Ascending aorta (tissue), 2 donors: ENCODE measurements at regions not wholly inside any gene's neighbourhood (a gene's known extent, or its start where the extent isn't known, plus 50 kb on each side); places are given as distances from the start of the nearest gene placed in this dataset.

Experiments used
- DNase-seq, 2 donors: peaks; one replicate each; pipeline ENCODE4 v3.0.0-alpha.2; 2019; ENCODE audit warnings: low spot score in 2 of 2
- H3K27ac ChIP-seq, 2 donors: fragments of 200-600 bp; sonication (generic); one replicate each; pipeline ENCODE4 v1.5.1; 2016 to 2017; ENCODE audit warnings: mild to moderate bottlenecking in 1 of 2
- H3K27me3 ChIP-seq: fragments of 200-600 bp; sonication (generic); one replicate; pipeline ENCODE4 v1.5.1; 2017
- H3K36me3 ChIP-seq, 2 donors: fragments of 200-600 bp; sonication (generic); one replicate each; pipeline ENCODE4 v1.5.1; 2016
- H3K4me1 ChIP-seq, 2 donors: fragments of 200-600 bp; sonication (generic); one replicate each; pipeline ENCODE4 v1.5.1; 2016 to 2017; ENCODE audit warnings: mild to moderate bottlenecking in 1 of 2
- H3K4me3 ChIP-seq, 2 donors: fragments of 200-600 bp; sonication (generic); one replicate each; pipeline ENCODE4 v1.5.1; 2016 to 2017; ENCODE audit warnings: mild to moderate bottlenecking in 1 of 2
- H3K9me3 ChIP-seq, 2 donors: fragments of 200-600 bp; sonication (generic); one replicate each; pipeline ENCODE4 v1.5.1; 2016
- CTCF ChIP-seq, 3 experiments: fragments of 200-600 bp in 2 of 3; fragments of 450-650 bp in 1 of 3; sonication (generic) in 2 of 3; IDR thresholded peaks; one replicate each; pipeline ENCODE4 v1.5.1; 2016 to 2019; ENCODE audit warnings: antibody characterized with exemption in 3 of 3, mild to moderate bottlenecking in 1 of 3, moderate library complexity in 1 of 3
- intact Hi-C: fragments of 100-400 bp; cut with DNase I; formaldehyde crosslinking; loops from one replicate; pipeline ENCODE4 v1.15.1; 2023

- Histone ChIP-seq H3K4me3 (no peak overlapping the region), H3K27ac (no peak overlapping the region), H3K27me3 (no peaks in the 10 kb centered on the region), H3K36me3 (no peaks in the 10 kb centered on the region), H3K4me1 (no peaks in the 10 kb centered on the region), H3K9me3 (no peaks in the 10 kb centered on the region)
- no peak for TF ChIP-seq CTCF (IDR thresholded peaks at IDR 0.05)
- intact Hi-C loops: no loop called here
- DNase-seq: no peak
Observed at GRCh38 chr2:83240611-83241010, 1218.5 kb downstream of the SUCLG1 start.

GRCh38 chr2:83238111-83238510, 1221.0 kb downstream of the SUCLG1 start:
- H3K9me3 ChIP-seq: no peaks in the 10 kb centered on the region
- intact Hi-C loops: no loop called here
- no peak for DNase-seq
- no peak overlapping the region for H3K27ac ChIP-seq
- no peak for TF ChIP-seq CTCF (IDR thresholded peaks at IDR 0.05)
- H3K36me3 ChIP-seq: no peaks in the 10 kb centered on the region
- no peak overlapping the region for H3K4me3 ChIP-seq
- H3K4me1 ChIP-seq: no peaks in the 10 kb centered on the region
- H3K27me3 ChIP-seq: no peaks in the 10 kb centered on the region

- Histone ChIP-seq H3K9me3 (no peaks in the 10 kb centered on the region), H3K36me3 (no peaks in the 10 kb centered on the region), H3K4me3 (no peak overlapping the region), H3K27me3 (no peaks in the 10 kb centered on the region), H3K4me1 (no peaks in the 10 kb centered on the region), H3K27ac (no peak overlapping the region)
- TF ChIP-seq CTCF (IDR thresholded peaks at IDR 0.05): no peak
- intact Hi-C loops: no loop called here
- no peak for DNase-seq
Observed at GRCh38 chr2:83234246-83234645, 1224.8 kb downstream of the SUCLG1 start.

- Histone ChIP-seq H3K27me3 (no peaks in the 10 kb centered on the region), H3K36me3 (no peaks in the 10 kb centered on the region), H3K9me3 (no peaks in the 10 kb centered on the region), H3K4me3 (no peak overlapping the region), H3K4me1 (no peaks in the 10 kb centered on the region), H3K27ac (no peak overlapping the region)
- intact Hi-C loops: no loop called here
- no peak for TF ChIP-seq CTCF (IDR thresholded peaks at IDR 0.05)
- DNase-seq: no peak
Observed at GRCh38 chr2:83233781-83234180, 1225.3 kb downstream of the SUCLG1 start.

GRCh38 chr2:83233326-83233725, 1225.8 kb downstream of the SUCLG1 start:
- Histone ChIP-seq H3K4me3 (no peak overlapping the region), H3K4me1 (no peaks in the 10 kb centered on the region), H3K36me3 (no peaks in the 10 kb centered on the region), H3K27me3 (no peaks in the 10 kb centered on the region), H3K9me3 (no peaks in the 10 kb centered on the region), H3K27ac (no peak overlapping the region)
- DNase-seq: no peak
- intact Hi-C loops: no loop called here
- TF ChIP-seq CTCF (IDR thresholded peaks at IDR 0.05): no peak

- TF ChIP-seq CTCF (IDR thresholded peaks at IDR 0.05): no peak
- Histone ChIP-seq H3K36me3 (no peaks in the 10 kb centered on the region), H3K27me3 (no peaks in the 10 kb centered on the region), H3K27ac (no peak overlapping the region), H3K4me3 (no peak overlapping the region), H3K9me3 (no peaks in the 10 kb centered on the region), H3K4me1 (no peaks in the 10 kb centered on the region)
- intact Hi-C loops: no loop called here
- DNase-seq: no peak
Observed at GRCh38 chr2:83229443-83229842, 1229.6 kb downstream of the SUCLG1 start.
